ENCODE measurements at regions not wholly inside any gene's neighbourhood (a gene's known extent, or its start where the extent isn't known, plus 50 kb on each side); places are given as distances from the start of the nearest gene placed in this dataset.

- no peak for DNase-seq (ENCODE audit: low read depth)
Measured at GRCh38 chr2:81703831-81704230, 1399.3 kb upstream of the LRRTM1 start.

GRCh38 chr2:81692566-81692965 lies 1388.0 kb upstream of the LRRTM1 start:
- no peak for DNase-seq (ENCODE audit: low read depth)

GRCh38 chr2:81675641-81676040 lies 1371.1 kb upstream of the LRRTM1 start:
- no peak for DNase-seq (ENCODE audit: low read depth)

DNA sequence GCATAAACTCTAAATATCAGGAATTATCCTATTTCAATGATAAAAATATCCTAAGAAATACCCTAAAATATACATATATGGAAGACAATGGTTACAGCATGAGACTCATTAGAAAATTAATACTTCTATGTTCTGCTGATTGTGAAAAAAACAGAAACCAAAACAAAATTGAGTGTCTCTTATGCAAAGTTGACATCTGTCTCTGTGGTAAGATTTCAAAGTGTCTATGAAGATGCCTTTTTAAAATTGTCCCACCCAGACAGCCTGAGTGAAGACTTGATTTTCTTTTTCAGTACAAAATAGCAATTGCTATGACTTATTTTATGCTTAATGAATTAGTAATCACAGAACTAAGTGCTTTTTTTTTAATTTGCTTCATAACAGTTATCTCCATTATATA lies 1368.4 kb upstream of the LRRTM1 start:
- DNase-seq (ENCODE audit: low read depth) = no peak

GRCh38 chr2:81672516-81672915 lies 1368.0 kb upstream of the LRRTM1 start:
- DNase-seq (ENCODE audit: low read depth) = no peak

GRCh38 chr2:81670885-81671284 lies 1366.3 kb upstream of the LRRTM1 start:
- DNase-seq (ENCODE audit: low read depth) = no peak

DNA sequence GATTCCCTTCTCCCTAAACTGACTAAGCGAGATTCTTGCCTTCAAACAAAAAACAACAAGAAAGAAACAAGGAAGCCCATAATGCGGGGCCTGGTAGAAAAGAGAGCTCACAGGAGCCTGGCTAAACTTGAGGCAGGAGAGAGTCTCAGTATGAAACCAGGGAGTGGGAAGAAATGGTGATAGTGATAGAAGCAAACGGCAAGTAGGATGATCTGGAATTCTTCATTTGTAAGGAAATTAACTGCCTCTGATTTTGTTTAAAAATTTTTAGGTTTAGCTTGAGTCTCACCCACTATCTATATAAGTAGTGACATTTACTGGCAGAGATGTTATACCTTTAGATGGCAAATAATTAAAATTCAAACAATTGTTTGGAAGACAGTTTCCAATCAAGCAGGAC lies 1356.5 kb upstream of the LRRTM1 start:
- no peak for DNase-seq (ENCODE audit: low read depth)

GRCh38 chr2:81658227-81658626 lies 1353.7 kb upstream of the LRRTM1 start:
- no peak for DNase-seq (ENCODE audit: low read depth)

- no peak for DNase-seq (ENCODE audit: low read depth)
Measured at GRCh38 chr2:81650048-81650971, 1345.8 kb upstream of the LRRTM1 start.

DNA sequence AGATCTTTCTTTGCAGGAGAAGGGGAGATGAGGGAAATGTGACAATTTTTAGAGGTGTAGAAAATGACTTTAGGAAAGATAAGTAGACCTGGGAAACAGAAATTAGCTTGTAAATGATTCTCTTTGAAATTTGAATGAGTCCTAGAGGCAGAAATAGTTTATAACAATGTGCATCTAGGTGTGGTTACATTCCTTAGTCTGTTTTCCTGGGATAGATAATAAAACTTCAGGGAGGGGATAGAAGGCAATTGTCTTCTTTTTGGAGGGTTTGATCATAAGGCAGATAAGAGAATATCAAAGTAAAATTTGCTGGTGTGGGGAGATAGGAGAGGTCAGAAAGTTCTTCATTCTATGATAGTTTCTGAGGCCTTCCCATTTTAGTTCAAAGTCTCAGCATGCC lies 1344.3 kb upstream of the LRRTM1 start:
- no peak for DNase-seq (ENCODE audit: low read depth)

DNA sequence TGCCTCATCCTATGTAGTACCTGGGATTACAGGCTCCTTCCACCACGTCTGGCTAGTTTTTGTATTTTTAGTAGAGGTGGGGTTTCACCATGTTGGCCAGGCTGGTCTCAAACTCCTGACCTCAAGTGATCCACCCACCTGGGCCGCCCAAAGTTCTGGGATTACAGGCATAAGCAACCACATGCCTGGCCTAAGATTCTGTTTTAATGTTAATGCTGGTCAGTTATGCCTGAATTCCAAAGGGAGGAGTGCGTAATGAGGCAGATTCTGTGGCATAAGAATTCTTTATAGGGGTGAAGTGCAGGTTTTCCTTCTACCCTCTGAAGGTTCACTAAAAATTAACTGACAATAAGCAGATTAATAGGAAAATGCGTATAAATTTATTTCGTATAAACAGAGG lies 1343.8 kb upstream of the LRRTM1 start:
- DNase-seq (ENCODE audit: low read depth) = no peak

- DNase-seq (ENCODE audit: low read depth) = no peak
Measured at GRCh38 chr2:81647715-81648230, 1343.2 kb upstream of the LRRTM1 start.

DNA sequence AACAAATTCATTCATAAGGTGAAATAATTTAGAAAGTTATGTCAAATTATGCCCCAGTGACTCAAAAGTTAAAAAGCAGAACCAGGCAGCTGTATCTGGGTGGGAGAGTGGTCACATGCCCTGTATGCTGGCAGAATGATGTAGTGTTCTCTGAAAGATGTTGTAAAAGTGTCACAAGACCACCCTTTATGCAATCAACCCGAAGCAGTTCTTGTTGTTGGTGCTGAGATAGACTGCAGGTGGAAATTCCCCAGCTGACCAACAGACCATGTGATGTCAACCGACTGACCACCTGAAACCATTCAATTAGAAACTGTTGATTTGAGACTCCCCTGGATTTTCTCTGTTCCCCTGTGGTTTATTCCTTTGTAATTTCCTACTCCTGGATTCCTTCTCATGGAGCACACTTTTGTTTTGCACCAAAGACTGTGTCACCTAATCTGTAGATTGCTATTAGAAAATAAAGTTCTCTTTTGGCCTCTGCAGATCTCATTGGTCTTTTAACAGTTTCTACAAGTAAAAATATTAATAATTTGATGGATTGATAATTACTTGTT lies 1341.3 kb upstream of the LRRTM1 start:
- no peak for DNase-seq (ENCODE audit: low read depth)

DNA sequence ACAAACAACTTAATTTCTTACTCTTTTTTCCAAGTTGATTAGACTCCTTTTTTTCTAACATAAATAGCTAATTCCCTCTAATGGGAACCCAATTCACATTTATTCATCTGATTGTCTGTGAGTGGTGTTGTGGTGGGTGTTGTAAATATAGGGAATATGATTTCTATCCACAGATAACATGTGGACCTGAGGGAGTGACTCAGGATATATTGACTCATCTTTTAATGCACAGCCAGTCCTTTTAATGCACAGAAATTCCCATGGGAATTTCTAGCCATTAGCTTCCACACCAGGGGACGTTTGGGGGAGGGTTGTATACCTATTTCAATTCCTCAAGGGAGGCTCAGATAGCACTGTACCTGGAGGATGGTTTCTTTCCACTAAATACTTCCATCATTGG lies 1339.6 kb upstream of the LRRTM1 start:
- DNase-seq (ENCODE audit: low read depth) = no peak

DNA sequence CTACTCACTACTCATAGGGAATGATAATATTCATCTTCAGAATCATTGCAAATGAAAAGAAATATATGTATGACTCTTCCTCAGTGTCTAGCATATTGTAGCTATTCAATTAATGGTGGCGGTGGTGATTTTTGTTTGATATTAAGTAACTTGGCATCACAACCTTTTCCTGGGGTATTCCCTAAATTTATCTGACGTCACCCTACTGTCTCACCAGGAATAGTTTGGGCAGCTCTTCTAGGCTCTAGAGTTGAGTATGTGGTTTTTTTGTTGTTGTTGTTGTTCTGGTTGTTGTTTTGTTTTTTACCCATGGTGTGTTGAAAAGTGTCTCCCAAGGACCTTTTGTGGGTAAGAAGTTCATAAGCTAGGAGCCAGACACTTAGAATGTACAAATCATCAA lies 1320.3 kb upstream of the LRRTM1 start:
- no peak for DNase-seq (ENCODE audit: low read depth)

DNA sequence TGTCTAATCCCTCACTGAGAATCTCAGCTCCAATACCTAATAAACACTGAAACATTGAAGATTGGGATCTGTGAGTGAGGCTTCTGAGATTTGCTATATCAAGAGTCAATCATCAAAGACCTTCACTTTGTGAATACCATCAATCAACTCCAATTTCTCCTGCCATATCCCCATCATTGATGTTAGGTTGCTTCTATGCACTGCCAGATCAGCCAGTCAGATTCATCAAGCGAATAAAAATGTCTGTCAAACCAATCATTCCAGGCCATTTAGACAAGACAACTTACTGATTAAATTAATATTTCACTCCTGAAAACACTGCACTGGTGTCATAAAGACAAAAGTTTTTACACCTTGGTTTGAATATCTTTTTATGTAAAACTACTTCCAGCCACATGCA lies 1295.5 kb upstream of the LRRTM1 start:
- no peak for DNase-seq (ENCODE audit: low read depth)

DNA sequence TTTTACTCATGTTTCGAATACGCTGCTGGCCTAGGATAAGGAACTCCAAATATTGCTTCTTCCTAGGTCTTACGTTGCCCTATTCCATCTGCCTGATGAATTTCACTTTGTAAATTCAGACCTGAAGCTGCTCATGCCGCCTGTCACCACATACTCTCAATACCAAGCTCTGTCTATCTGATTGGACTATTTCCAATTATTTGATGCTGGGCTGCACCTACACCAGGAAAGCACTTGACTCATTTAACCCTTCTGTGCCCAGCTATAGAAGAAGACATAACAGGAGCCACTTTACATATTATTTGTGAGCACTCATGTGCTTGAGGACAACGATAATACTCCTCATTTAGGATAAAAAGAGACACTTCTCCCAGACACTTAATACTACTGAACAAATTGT lies 1293.9 kb upstream of the LRRTM1 start:
- no peak for DNase-seq (ENCODE audit: low read depth)

DNA sequence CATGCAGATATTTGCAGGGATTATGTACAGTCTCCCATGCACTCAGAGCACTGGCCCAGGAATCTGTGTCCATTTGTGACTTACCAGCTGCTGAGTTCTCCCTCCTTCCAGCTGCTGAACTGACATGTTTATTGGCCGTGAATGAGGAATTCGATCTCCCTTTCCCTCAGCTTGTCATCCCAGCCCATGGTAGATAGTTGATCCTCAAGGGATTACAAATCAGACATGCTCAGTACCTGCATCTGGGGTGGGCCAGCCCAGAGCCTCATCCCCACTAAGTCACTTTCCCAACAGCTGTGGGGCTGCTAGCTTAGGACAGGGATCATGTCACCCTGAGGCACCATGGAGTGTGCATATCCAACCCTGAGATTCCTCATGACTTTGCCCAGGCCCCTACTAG lies 1284.9 kb upstream of the LRRTM1 start:
- DNase-seq (ENCODE audit: low read depth) = no peak

- no peak for DNase-seq (ENCODE audit: low read depth)
Measured at GRCh38 chr2:81583311-81584108, 1279.0 kb upstream of the LRRTM1 start.

DNA sequence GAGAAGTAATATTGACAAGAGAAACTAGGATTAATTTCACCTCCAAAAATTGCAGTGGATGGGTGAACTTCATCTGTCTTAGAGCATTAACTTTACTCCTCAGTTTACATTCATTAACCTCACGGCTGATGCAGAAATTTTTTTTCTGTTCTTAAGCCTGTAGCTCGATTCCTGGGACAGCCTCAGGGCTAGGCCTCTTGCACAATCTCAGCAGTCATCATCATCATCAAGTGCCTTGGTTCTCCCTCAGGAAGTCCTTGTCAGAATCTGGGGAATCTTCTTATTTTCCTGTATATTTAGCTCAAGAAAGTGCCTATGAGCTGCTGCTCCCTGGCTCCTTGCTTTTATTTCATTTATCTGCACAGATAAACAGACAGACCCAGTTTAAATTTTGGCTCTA lies 1272.2 kb upstream of the LRRTM1 start:
- no peak for DNase-seq (ENCODE audit: low read depth)

- DNase-seq (ENCODE audit: low read depth) = no peak
Measured at GRCh38 chr2:81551040-81551634, 1246.6 kb upstream of the LRRTM1 start.

- no peak for DNase-seq (ENCODE audit: low read depth)
Measured at GRCh38 chr2:81550277-81550676, 1245.7 kb upstream of the LRRTM1 start.
